ENCODE measurements at regions not wholly inside any gene's neighbourhood (a gene's known extent, or its start where the extent isn't known, plus 50 kb on each side); places are given as distances from the start of the nearest gene placed in this dataset.

- TF ChIP-seq CTCF (IDR thresholded peaks at IDR 0.05; ENCODE audit: insufficient read depth, low read length) (no peak), REST (IDR thresholded peaks at IDR 0.05; ENCODE audit: insufficient replicate concordance, low read depth) (no peak), SPI1 (IDR thresholded peaks at IDR 0.05; ENCODE audit: borderline replicate concordance, low read depth) (no peak)
Observed at GRCh38 chr3:182216311-182216970, 504.7 kb downstream of the SOX2 start.

Data from HL-60 (cell line).